Spinal cord (tissue), 9 donors: ENCODE measurements at regions not wholly inside any gene's neighbourhood (a gene's known extent, or its start where the extent isn't known, plus 50 kb on each side); places are given as distances from the start of the nearest gene placed in this dataset.

ENCODE experiments used
- DNase-seq, 6 donors: peaks; one replicate each; pipeline versions ENCODE4 v3.0.0 to v3.0.0-alpha.2; 2013 to 2015; ENCODE audit warnings: low spot score in 6 of 6, low read depth in 4 of 6
- H3K27ac ChIP-seq: one replicate; pipeline ENCODE4 v1.5.1; 2013; ENCODE audit warnings: low read depth, low read length, control low read depth
- H3K27me3 ChIP-seq: one replicate; pipeline ENCODE4 v1.6.1; 2013; ENCODE audit warnings: low read length; ENCODE audit not compliant: control insufficient read depth, insufficient read depth
- H3K36me3 ChIP-seq: one replicate; pipeline ENCODE4 v1.6.1; 2013; ENCODE audit warnings: low read length; ENCODE audit not compliant: control insufficient read depth, insufficient read depth
- H3K4me1 ChIP-seq: one replicate; pipeline ENCODE4 v1.6.1; 2013; ENCODE audit warnings: low read length; ENCODE audit not compliant: control insufficient read depth, insufficient read depth
- H3K4me3 ChIP-seq: one replicate; pipeline ENCODE4 v1.5.1; 2013; ENCODE audit warnings: low read depth, low read length, control low read depth
- H3K9me3 ChIP-seq: one replicate; pipeline ENCODE4 v1.6.1; 2013; ENCODE audit warnings: low read length; ENCODE audit not compliant: control insufficient read depth, insufficient read depth
- WGBS: methylation state at CpG from one replicate; pipeline ENCODE4 v1.1.5; 2013; ENCODE audit warnings: missing lambda C conversion rate; ENCODE audit not compliant: insufficient coverage; 5-methylcytosine and 5-hydroxymethylcytosine counted together
- donor health status: healthy.

GRCh38 chr9:73219985-73220626 is 68.4 kb downstream of the ANXA1 start:
- no peak overlapping the region for H3K4me3 ChIP-seq
- H3K36me3 ChIP-seq = no peaks in the 10 kb centered on the region
- no peaks in the 10 kb centered on the region for H3K27me3 ChIP-seq
- no peak overlapping the region for H3K27ac ChIP-seq
- no peaks in the 10 kb centered on the region for H3K9me3 ChIP-seq
- WGBS = 100% methylated on average over 1 of the region's 1 CpG
- no peaks in the 10 kb centered on the region for H3K4me1 ChIP-seq
- no peak for DNase-seq

- WGBS = no CpG with 5 or more reads among the region's 2 CpGs
- no peak overlapping the region for H3K27ac ChIP-seq
Measured at GRCh38 chr9:73223594-73223993, 71.9 kb downstream of the ANXA1 start.

GRCh38 chr9:73229543-73229942 is 77.9 kb downstream of the ANXA1 start:
- Histone ChIP-seq H3K4me1 (no peaks in the 10 kb centered on the region), H3K27ac (no peak overlapping the region), H3K9me3 (no peaks in the 10 kb centered on the region), H3K36me3 (no peaks in the 10 kb centered on the region), H3K27me3 (no peaks in the 10 kb centered on the region), H3K4me3 (no peak overlapping the region)
- WGBS = 93% methylated on average over 1 of the region's 2 CpGs
- DNase-seq = no peak

More at GRCh38 chr9:73223594-73223993, 71.9 kb downstream of the ANXA1 start:
- H3K9me3 ChIP-seq = no peaks in the 10 kb centered on the region
- H3K27me3 ChIP-seq = no peaks in the 10 kb centered on the region
- H3K4me1 ChIP-seq = no peaks in the 10 kb centered on the region
- no peaks in the 10 kb centered on the region for H3K36me3 ChIP-seq
- H3K4me3 ChIP-seq = no peak overlapping the region
- no peak for DNase-seq

GRCh38 chr9:73230251-73230650 is 78.6 kb downstream of the ANXA1 start:
- WGBS = no CpG with 5 or more reads among the region's 2 CpGs
- Histone ChIP-seq H3K36me3 (no peaks in the 10 kb centered on the region), H3K4me1 (no peaks in the 10 kb centered on the region)

GRCh38 chr9:73231203-73231602 is 79.5 kb downstream of the ANXA1 start:
- H3K36me3 ChIP-seq = no peaks in the 10 kb centered on the region
- H3K4me3 ChIP-seq = no peak overlapping the region
- H3K9me3 ChIP-seq = no peaks in the 10 kb centered on the region
- H3K4me1 ChIP-seq = no peaks in the 10 kb centered on the region
- no peaks in the 10 kb centered on the region for H3K27me3 ChIP-seq
- no peak overlapping the region for H3K27ac ChIP-seq
- DNase-seq = no peak

More at GRCh38 chr9:73230251-73230650, 78.6 kb downstream of the ANXA1 start:
- Histone ChIP-seq H3K9me3 (no peaks in the 10 kb centered on the region), H3K27me3 (no peaks in the 10 kb centered on the region), H3K27ac (no peak overlapping the region), H3K4me3 (no peak overlapping the region)
- DNase-seq = no peak

GRCh38 chr9:73233359-73234007 is 81.8 kb downstream of the ANXA1 start:
- no peaks in the 10 kb centered on the region for H3K9me3 ChIP-seq
- H3K4me3 ChIP-seq = no peak overlapping the region
- no peaks in the 10 kb centered on the region for H3K27me3 ChIP-seq
- no peaks in the 10 kb centered on the region for H3K36me3 ChIP-seq
- H3K27ac ChIP-seq = no peak overlapping the region
- 100% methylated on average over 1 of the region's 6 CpGs for WGBS
- no peak for DNase-seq
- H3K4me1 ChIP-seq = no peaks in the 10 kb centered on the region

GRCh38 chr9:73234008-73234360 is 82.3 kb downstream of the ANXA1 start:
- no peaks in the 10 kb centered on the region for H3K4me1 ChIP-seq
- WGBS = no CpG with 5 or more reads among the region's 1 CpG
- H3K9me3 ChIP-seq = no peaks in the 10 kb centered on the region
- H3K27ac ChIP-seq = no peak overlapping the region
- DNase-seq = no peak
- no peak overlapping the region for H3K4me3 ChIP-seq
- H3K27me3 ChIP-seq = no peaks in the 10 kb centered on the region
- H3K36me3 ChIP-seq = no peaks in the 10 kb centered on the region

GRCh38 chr9:73237140-73237539 is 85.5 kb downstream of the ANXA1 start:
- WGBS = 83% methylated on average over 1 of the region's 1 CpG

GRCh38 chr9:73239570-73240265 is 88.1 kb downstream of the ANXA1 start:
- no peaks in the 10 kb centered on the region for H3K27me3 ChIP-seq
- no peak overlapping the region for H3K27ac ChIP-seq
- no peak overlapping the region for H3K4me3 ChIP-seq
- no peaks in the 10 kb centered on the region for H3K4me1 ChIP-seq
- DNase-seq = no peak
- H3K36me3 ChIP-seq = no peaks in the 10 kb centered on the region
- H3K9me3 ChIP-seq = no peaks in the 10 kb centered on the region
- no CpG with 5 or more reads among the region's 2 CpGs for WGBS

More at GRCh38 chr9:73237140-73237539, 85.5 kb downstream of the ANXA1 start:
- DNase-seq = no peak
- Histone ChIP-seq H3K36me3 (no peaks in the 10 kb centered on the region), H3K27ac (no peak overlapping the region), H3K27me3 (no peaks in the 10 kb centered on the region), H3K4me3 (no peak overlapping the region), H3K4me1 (no peaks in the 10 kb centered on the region), H3K9me3 (no peaks in the 10 kb centered on the region)

GRCh38 chr9:73243078-73243477 is 91.4 kb downstream of the ANXA1 start:
- no peaks in the 10 kb centered on the region for H3K9me3 ChIP-seq
- DNase-seq = no peak
- H3K4me3 ChIP-seq = no peak overlapping the region
- H3K27me3 ChIP-seq = no peaks in the 10 kb centered on the region
- H3K4me1 ChIP-seq = no peaks in the 10 kb centered on the region
- no peaks in the 10 kb centered on the region for H3K36me3 ChIP-seq
- no peak overlapping the region for H3K27ac ChIP-seq
- 80% methylated on average over 2 of the region's 2 CpGs for WGBS
